ENCODE measurements at regions not wholly inside any gene's neighbourhood (a gene's known extent, or its start where the extent isn't known, plus 50 kb on each side); places are given as distances from the start of the nearest gene placed in this dataset.

GRCh38 chr10:2604891-2605290, 462.5 kb upstream of the PFKP start:
- Histone ChIP-seq H3K9me3 (ENCODE audit: severe bottlenecking) (no peaks in the 10 kb centered on the region), H3K27ac (ENCODE audit: poor library complexity, severe bottlenecking) (no peak overlapping the region), H3K27me3 (ENCODE audit: insufficient read depth, poor library complexity, severe bottlenecking) (peaks cover 5% of the 10 kb centered on the region), H3K36me3 (ENCODE audit: low read depth) (no peaks in the 10 kb centered on the region), H3K4me3 (ENCODE audit: severe bottlenecking) (no peak overlapping the region), H3K4me1 (ENCODE audit: insufficient read depth, poor library complexity, severe bottlenecking) (no peaks in the 10 kb centered on the region)
- ATAC-seq (ENCODE audit: low read depth) (no peak), DNase-seq (ENCODE audit: low spot score) (no peak)
- TF ChIP-seq, protein P1, sequence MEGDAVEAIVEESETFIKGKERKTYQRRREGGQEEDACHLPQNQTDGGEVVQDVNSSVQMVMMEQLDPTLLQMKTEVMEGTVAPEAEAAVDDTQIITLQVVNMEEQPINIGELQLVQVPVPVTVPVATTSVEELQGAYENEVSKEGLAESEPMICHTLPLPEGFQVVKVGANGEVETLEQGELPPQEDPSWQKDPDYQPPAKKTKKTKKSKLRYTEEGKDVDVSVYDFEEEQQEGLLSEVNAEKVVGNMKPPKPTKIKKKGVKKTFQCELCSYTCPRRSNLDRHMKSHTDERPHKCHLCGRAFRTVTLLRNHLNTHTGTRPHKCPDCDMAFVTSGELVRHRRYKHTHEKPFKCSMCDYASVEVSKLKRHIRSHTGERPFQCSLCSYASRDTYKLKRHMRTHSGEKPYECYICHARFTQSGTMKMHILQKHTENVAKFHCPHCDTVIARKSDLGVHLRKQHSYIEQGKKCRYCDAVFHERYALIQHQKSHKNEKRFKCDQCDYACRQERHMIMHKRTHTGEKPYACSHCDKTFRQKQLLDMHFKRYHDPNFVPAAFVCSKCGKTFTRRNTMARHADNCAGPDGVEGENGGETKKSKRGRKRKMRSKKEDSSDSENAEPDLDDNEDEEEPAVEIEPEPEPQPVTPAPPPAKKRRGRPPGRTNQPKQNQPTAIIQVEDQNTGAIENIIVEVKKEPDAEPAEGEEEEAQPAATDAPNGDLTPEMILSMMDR (IDR thresholded peaks at IDR 0.05; ENCODE audit: poor library complexity, severe bottlenecking) = no peak

DNA sequence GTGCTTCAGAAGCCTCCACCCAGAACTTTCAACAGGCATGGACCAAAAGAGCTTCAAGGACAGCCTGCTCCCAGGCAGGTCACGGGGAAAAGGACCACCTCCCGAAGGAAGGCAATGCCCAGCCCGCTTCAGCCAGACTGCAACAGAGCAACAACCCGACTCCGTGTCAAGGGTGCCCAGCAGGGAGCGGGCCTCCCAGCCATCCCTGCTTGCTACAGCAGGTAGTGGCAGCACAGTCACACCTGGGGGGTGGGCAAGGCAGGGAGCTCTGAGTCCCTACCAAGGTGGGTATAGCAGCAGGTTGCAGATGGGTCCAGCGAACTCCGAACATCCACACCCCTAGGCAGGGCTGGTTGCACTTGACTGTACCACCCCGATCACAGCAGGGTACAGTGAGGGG, 467.8 kb upstream of the PFKP start:
- TF ChIP-seq, protein P1 (IDR thresholded peaks at IDR 0.05; ENCODE audit: poor library complexity, severe bottlenecking) = no peak
- no peaks in the 10 kb centered on the region for H3K36me3 ChIP-seq (ENCODE audit: low read depth)
- H3K4me1 ChIP-seq (ENCODE audit: insufficient read depth, poor library complexity, severe bottlenecking) = no peaks in the 10 kb centered on the region
- H3K27ac ChIP-seq (ENCODE audit: poor library complexity, severe bottlenecking) = no peak overlapping the region
- H3K4me3 ChIP-seq (ENCODE audit: severe bottlenecking) = no peak overlapping the region
- ATAC-seq (ENCODE audit: low read depth) = no peak
- H3K27me3 ChIP-seq (ENCODE audit: insufficient read depth, poor library complexity, severe bottlenecking) = no peaks in the 10 kb centered on the region
- no peak for DNase-seq (ENCODE audit: low spot score)
- H3K9me3 ChIP-seq (ENCODE audit: severe bottlenecking) = no peaks in the 10 kb centered on the region

DNA sequence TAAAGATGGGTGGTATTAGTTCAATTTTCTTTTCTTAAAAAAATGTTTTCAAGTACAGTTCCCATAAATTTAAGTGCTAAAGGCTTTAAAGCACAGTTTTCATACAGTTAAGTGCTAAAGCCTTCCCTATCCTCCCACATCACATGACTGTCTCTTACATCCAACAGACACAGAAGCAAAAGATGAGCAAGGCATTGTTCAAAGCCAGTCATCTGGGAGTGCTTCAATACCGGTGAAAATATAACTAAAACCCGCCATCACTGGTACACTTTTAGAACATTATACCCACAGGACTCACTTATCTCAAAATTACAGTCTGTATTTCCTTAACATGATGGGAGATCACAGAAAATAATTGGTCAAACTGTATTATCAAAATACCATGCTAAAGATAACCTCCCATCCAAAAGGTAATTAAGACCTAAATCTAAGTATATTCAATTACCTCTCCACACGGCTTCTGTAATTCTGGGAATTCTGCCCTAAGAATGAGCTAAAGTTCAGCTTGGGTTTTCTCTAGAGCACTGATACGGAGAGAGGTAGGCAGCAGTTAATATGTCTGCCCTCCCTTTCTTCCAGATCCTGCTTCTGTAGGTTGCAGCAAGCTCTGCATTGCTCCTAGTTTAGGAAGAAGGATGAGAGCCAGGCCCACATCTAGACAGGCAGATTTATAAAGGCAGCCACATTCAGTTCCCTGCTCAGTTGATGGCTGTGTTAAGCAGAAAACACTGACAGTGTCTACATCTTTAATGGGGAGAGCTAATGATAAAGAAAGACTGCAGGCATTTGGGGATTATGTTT, 474.8 kb upstream of the PFKP start:
- no peaks in the 10 kb centered on the region for H3K9me3 ChIP-seq (ENCODE audit: severe bottlenecking)

DNA sequence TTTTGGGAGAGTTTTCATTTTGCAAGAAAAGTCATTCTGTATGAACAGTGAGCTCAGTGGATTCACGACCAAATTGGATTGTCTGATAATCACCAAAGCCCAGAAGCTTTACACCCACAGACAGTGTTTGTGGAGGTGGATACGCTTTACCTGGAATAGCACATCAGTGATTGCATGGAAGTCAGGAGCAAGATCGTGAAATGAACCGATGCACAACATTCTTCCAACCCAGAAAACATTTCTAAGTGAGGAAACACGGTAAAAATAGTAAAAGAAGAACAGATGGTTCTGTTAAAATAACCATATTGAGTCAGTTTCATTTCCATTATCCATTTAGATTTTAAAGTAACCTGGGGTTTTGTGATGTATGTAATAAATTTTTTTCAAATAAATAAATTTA, 478.2 kb upstream of the PFKP start:
- no peak for ATAC-seq (ENCODE audit: low read depth)
- H3K4me1 ChIP-seq (ENCODE audit: insufficient read depth, poor library complexity, severe bottlenecking) = no peaks in the 10 kb centered on the region
- TF ChIP-seq, protein P1 (IDR thresholded peaks at IDR 0.05; ENCODE audit: poor library complexity, severe bottlenecking) = no peak

More for the DNA sequence above, 474.8 kb upstream of the PFKP start:
- Histone ChIP-seq H3K4me1 (ENCODE audit: insufficient read depth, poor library complexity, severe bottlenecking) (no peaks in the 10 kb centered on the region), H3K4me3 (ENCODE audit: severe bottlenecking) (no peak overlapping the region), H3K36me3 (ENCODE audit: low read depth) (no peaks in the 10 kb centered on the region), H3K27me3 (ENCODE audit: insufficient read depth, poor library complexity, severe bottlenecking) (no peaks in the 10 kb centered on the region), H3K27ac (ENCODE audit: poor library complexity, severe bottlenecking) (no peak overlapping the region)
- ATAC-seq (ENCODE audit: low read depth) = no peak
- TF ChIP-seq, protein P1 (IDR thresholded peaks at IDR 0.05; ENCODE audit: poor library complexity, severe bottlenecking) = no peak
- no peak for DNase-seq (ENCODE audit: low spot score)

DNA sequence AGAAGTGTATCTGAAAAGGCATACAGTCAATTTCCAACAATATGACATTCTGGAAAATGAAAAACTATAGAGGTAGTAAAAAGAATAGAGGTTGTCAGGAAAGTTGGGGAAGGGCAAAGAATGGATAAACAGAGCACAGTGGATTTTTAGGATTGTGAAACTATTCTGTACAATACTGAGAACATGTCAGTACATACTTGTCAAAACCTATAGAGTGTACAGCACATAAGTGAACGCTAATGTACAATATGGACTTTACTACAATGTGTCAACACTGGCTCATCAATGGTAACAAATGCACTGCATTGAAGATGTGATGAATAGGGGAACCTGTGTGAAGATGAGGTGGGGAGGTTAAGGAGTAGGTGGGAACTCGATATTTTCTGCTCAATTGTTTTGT, 483.0 kb upstream of the PFKP start:
- H3K4me1 ChIP-seq (ENCODE audit: insufficient read depth, poor library complexity, severe bottlenecking) = no peaks in the 10 kb centered on the region
- no peaks in the 10 kb centered on the region for H3K27me3 ChIP-seq (ENCODE audit: insufficient read depth, poor library complexity, severe bottlenecking)
- no peaks in the 10 kb centered on the region for H3K9me3 ChIP-seq (ENCODE audit: severe bottlenecking)
- no peak for ATAC-seq (ENCODE audit: low read depth)
- TF ChIP-seq, protein P1 (IDR thresholded peaks at IDR 0.05; ENCODE audit: poor library complexity, severe bottlenecking) = no peak
- no peak overlapping the region for H3K27ac ChIP-seq (ENCODE audit: poor library complexity, severe bottlenecking)
- H3K36me3 ChIP-seq (ENCODE audit: low read depth) = no peaks in the 10 kb centered on the region
- H3K4me3 ChIP-seq (ENCODE audit: severe bottlenecking) = no peak overlapping the region
- no peak for DNase-seq (ENCODE audit: low spot score)

More for the DNA sequence above, 478.2 kb upstream of the PFKP start:
- Histone ChIP-seq H3K27ac (ENCODE audit: poor library complexity, severe bottlenecking) (no peak overlapping the region), H3K9me3 (ENCODE audit: severe bottlenecking) (no peaks in the 10 kb centered on the region), H3K4me3 (ENCODE audit: severe bottlenecking) (no peak overlapping the region), H3K36me3 (ENCODE audit: low read depth) (no peaks in the 10 kb centered on the region), H3K27me3 (ENCODE audit: insufficient read depth, poor library complexity, severe bottlenecking) (no peaks in the 10 kb centered on the region)
- no peak for DNase-seq (ENCODE audit: low spot score)

Data from RWPE2 (cell line).